HepG2 (cell line): ENCODE measurements at regions not wholly inside any gene's neighbourhood (a gene's known extent, or its start where the extent isn't known, plus 50 kb on each side); places are given as distances from the start of the nearest gene placed in this dataset.

Experiments used
- ATAC-seq: fragments of 200-7000 bp; cut with Tn5 transposase; 3 replicates; pipeline ENCODE4 v1.9.1; 2020; ENCODE audit warnings: mild to moderate bottlenecking, moderate library complexity
- BruUV-seq: library from RNA; stranded (reverse); fragments of 400-500 nt; replicated peaks from 2 replicates; lab custom pipeline; 2021; lab: Mats Ljungman, UMichigan
- CTCF ChIA-PET: fragments of 300-600 bp; formaldehyde crosslinking; extraction: SDS; loops from one replicate; lab custom pipeline; 2021; ENCODE audit warnings: low total read pairs, inconsistent platforms, low intra/inter-chr PET ratio; lab: Yijun Ruan, JAX
- POLR2A ChIA-PET: fragments of 350-600 bp; sonication (Branson Sonifier 250); formaldehyde crosslinking; loops from one replicate; lab custom pipeline; 2020; ENCODE audit warnings: antibody characterized with exemption, inconsistent platforms; lab: Yijun Ruan, JAX
- DNase-seq: peaks from one replicate; pipeline ENCODE4 v3.0.0-alpha.2; 2015; ENCODE audit warnings: low spot score
- FAIRE-seq: peaks from 3 replicates; lab custom pipeline; 2011; peaks lifted over from hg19 to GRCh38; lab: Jason Lieb, UNC
- H2AFZ ChIP-seq: one replicate; pipeline ENCODE4 v1.6.1; 2011; ENCODE audit warnings: low read length, inconsistent platforms
- H3K27ac ChIP-seq: fragments of 300-600 bp; 3 replicates; pipeline ENCODE4 v1.8.0; 2011; ENCODE audit warnings: mixed run types, mild to moderate bottlenecking, mixed read lengths, low read length, inconsistent platforms; ENCODE audit not compliant: insufficient read depth; ENCODE audit errors: extremely low read length
- H3K27me3 ChIP-seq, 2 experiments: fragments of 200-600 bp in 1 of 2; 2 replicates in 1 of 2; 3 replicates in 1 of 2; pipeline versions ENCODE4 v1.6.0 to v1.8.0; 2011; ENCODE audit warnings: low read length in 2 of 2, mild to moderate bottlenecking in 2 of 2, moderate library complexity in 2 of 2, inconsistent platforms in 1 of 2; ENCODE audit not compliant: insufficient read depth in 2 of 2, control insufficient read depth in 1 of 2
- H3K36me3 ChIP-seq, 2 experiments: fragments of 200-600 bp in 1 of 2; replicated peaks in 1 of 2; 2 replicates in 1 of 2; 3 replicates in 1 of 2; pipeline versions ENCODE4 v1.5.1 to v1.8.0; 2011; ENCODE audit warnings: low read length in 2 of 2, inconsistent platforms in 1 of 2; ENCODE audit not compliant: insufficient read depth in 2 of 2, control insufficient read depth in 1 of 2
- H3K4me1 ChIP-seq: 2 replicates; pipeline ENCODE4 v1.5.1; 2012; ENCODE audit warnings: low read length, inconsistent platforms; ENCODE audit not compliant: insufficient read depth
- H3K4me2 ChIP-seq: 2 replicates; pipeline ENCODE4 v1.6.0; 2011; ENCODE audit warnings: low read depth, low read length, inconsistent platforms
- H3K4me3 ChIP-seq, 3 experiments: fragments of 200-600 bp in 1 of 3; sonication (generic), shearing (Covaris generic) in 1 of 3; replicated peaks in 1 of 3; 2 replicates each; pipeline ENCODE4 v1.5.1; 2011 to 2016; ENCODE audit warnings: low read length in 3 of 3, inconsistent platforms in 2 of 3, low read depth in 2 of 3, mild to moderate bottlenecking in 2 of 3, control low read depth in 1 of 3, mixed read lengths in 1 of 3; ENCODE audit not compliant: insufficient read depth in 1 of 3
- H3K79me2 ChIP-seq: one replicate; pipeline ENCODE4 v1.6.1; 2011; ENCODE audit warnings: low read length, inconsistent platforms; ENCODE audit not compliant: insufficient read depth
- H3K9ac ChIP-seq: 2 replicates; pipeline ENCODE4 v1.6.0; 2011; ENCODE audit warnings: mild to moderate bottlenecking, low read depth, low read length, inconsistent platforms; ENCODE audit not compliant: insufficient read depth
- H3K9me3 ChIP-seq: 2 replicates; pipeline ENCODE4 v1.5.1; 2012; ENCODE audit warnings: mild to moderate bottlenecking, low read length
- H4K20me1 ChIP-seq: 2 replicates; pipeline ENCODE4 v1.6.0; 2011; ENCODE audit warnings: inconsistent platforms, mild to moderate bottlenecking, low read length, moderate library complexity; ENCODE audit not compliant: insufficient read depth
- HCFC1 ChIP-seq: fragments of 150-350 bp; IDR thresholded peaks from 2 replicates; pipeline ENCODE4 v1.6.1; 2014; ENCODE audit warnings: low read depth, low read length
- PRPF4 ChIP-seq: fragments of 200-400 bp; formaldehyde crosslinking; IDR thresholded peaks from 2 replicates; pipeline ENCODE4 v1.6.1; 2016; ENCODE audit warnings: low read length, low read depth; ENCODE audit not compliant: poor library complexity, severe bottlenecking
- RCOR2 ChIP-seq: IDR thresholded peaks from 2 replicates; pipeline ENCODE4 v1.6.1; 2016; ENCODE audit warnings: missing biosample characterization, missing genetic modification reagents
- RFX5 ChIP-seq: IDR thresholded peaks from 2 replicates; pipeline ENCODE4 v1.6.1; 2011; ENCODE audit warnings: low read depth, low read length, improper control_type of control experiment
- SOX13 ChIP-seq, 3 experiments: fragments of 450-650 bp in 1 of 3; sonication (generic) in 1 of 3; formaldehyde crosslinking in 1 of 3; IDR thresholded peaks in 2 of 3; conservative IDR thresholded peaks in 1 of 3; 2 replicates each; pipeline versions ENCODE4 v1.5.0 to v1.6.1; 2016 to 2020; ENCODE audit warnings: antibody characterized with exemption in 1 of 3, mild to moderate bottlenecking in 1 of 3, missing compliant biosample characterization in 1 of 3, missing genetic modification reagents in 1 of 3, moderate library complexity in 1 of 3
- SOX5 ChIP-seq: IDR thresholded peaks from 2 replicates; pipeline ENCODE4 v1.6.1; 2016; ENCODE audit warnings: borderline replicate concordance
- TBX2 ChIP-seq: sonication (generic); formaldehyde crosslinking; IDR thresholded peaks from 2 replicates; pipeline ENCODE4 v1.5.0; 2020; ENCODE audit warnings: missing genetic modification reagents, mild to moderate bottlenecking, borderline replicate concordance
- ZNF234 ChIP-seq: sonication (generic); formaldehyde crosslinking; conservative IDR thresholded peaks from 2 replicates; pipeline ENCODE4 v1.5.1; 2020; ENCODE audit warnings: mild to moderate bottlenecking, missing genetic modification reagents
- ZNF564 ChIP-seq: sonication (generic); formaldehyde crosslinking; IDR thresholded peaks from 2 replicates; pipeline ENCODE4 v1.8.1; 2023; ENCODE audit warnings: mild to moderate bottlenecking, missing genetic modification reagents
- WGBS: methylation state at CpG from one replicate; pipeline ENCODE4 v1.1.6; 2017; ENCODE audit warnings: low lambda C conversion rate; 5-methylcytosine and 5-hydroxymethylcytosine counted together
- in situ Hi-C: cut with HindIII; loops from 2 replicates; pipeline ENCODE4 v1.10.0; 2017; ENCODE audit warnings: low pct_unique_long_range_greater_than_20kb; ENCODE audit not compliant: extremely low pct_ligation_motif_present
- intact Hi-C: fragments of 100-400 bp; cut with micrococcal nuclease; formaldehyde crosslinking; loops from one replicate; pipeline ENCODE4 v1.10.0; 2022; ENCODE audit not compliant: unreplicated experiment
- TF ChIP-seq, protein P1 (sequence below): IDR thresholded peaks from 2 replicates; pipeline ENCODE4 v1.6.1; 2016; ENCODE audit warnings: low read depth, borderline replicate concordance
- TF ChIP-seq, protein P2 (sequence below): sonication (generic); formaldehyde crosslinking; IDR thresholded peaks from 2 replicates; pipeline ENCODE4 v1.4.0; 2020; ENCODE audit warnings: missing genetic modification reagents
- TF ChIP-seq, protein P3 (sequence below): IDR thresholded peaks from 2 replicates; pipeline ENCODE4 v1.6.1; 2018; ENCODE audit warnings: missing genetic modification reagents
- TF ChIP-seq, protein P4 (sequence below): sonication (generic); formaldehyde crosslinking; IDR thresholded peaks from 2 replicates; pipeline ENCODE4 v1.4.0; 2020; ENCODE audit warnings: mild to moderate bottlenecking, missing genetic modification reagents
- TF ChIP-seq, protein P5 (sequence below): sonication (generic); formaldehyde crosslinking; IDR thresholded peaks from 2 replicates; pipeline ENCODE4 v1.4.0; 2020; ENCODE audit warnings: missing genetic modification reagents
- TF ChIP-seq, protein P6 (sequence below): sonication (generic); formaldehyde crosslinking; IDR thresholded peaks from 2 replicates; pipeline ENCODE4 v1.4.0; 2020; ENCODE audit warnings: missing genetic modification reagents, borderline replicate concordance

DNA sequence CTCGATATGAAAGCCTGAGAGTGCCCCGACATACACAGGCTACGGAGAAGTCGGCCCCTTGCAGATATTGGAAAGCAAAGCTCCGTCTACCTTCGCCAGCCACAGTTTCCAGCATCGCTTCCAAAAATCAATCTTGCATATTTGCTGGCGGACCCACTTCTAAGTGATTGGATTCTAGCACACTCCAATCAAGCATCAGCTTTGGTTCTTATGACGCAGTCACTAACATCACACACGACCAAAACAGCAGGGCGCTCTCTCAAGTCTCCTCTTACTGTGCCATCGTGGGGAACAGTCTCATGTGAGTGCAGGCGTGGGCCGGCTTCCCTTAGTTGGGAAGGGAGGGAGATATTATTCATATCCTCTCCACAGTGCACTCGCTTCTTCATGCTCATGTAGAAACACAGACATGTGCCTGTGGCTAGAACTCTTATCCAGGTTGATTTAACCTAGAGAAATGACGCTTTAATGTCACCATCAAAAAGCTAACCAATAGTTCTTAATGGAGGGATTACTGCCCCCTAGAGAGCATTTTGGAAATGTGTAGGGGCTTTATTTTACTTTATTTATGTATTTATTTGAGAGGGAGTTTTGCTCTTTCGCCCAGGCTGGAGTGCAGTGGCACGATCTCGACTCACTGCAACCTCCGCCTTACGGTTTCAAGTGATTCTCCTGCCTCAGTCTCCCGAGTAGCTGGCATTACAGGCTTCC is 229.8 kb downstream of the SOD2 start:
- in situ Hi-C loops (no loop called here), intact Hi-C loops (no loop called here)
- ATAC-seq (no peak), FAIRE-seq (no peak), DNase-seq (no peak)
- no TSS peak for BruUV-seq
- Histone ChIP-seq H3K9ac (no peak overlapping the region), H3K27me3 (peaks cover 0 to 8% of the 10 kb centered on the region in 2 experiments; a peak in 3 of 5 replicates), H3K9me3 (no peaks in the 10 kb centered on the region), H3K4me3 (no peak overlapping the region), H3K27ac (no peak overlapping the region), H3K36me3 (no peaks in the 10 kb centered on the region), H3K4me2 (no peak overlapping the region), H2AFZ (no peak overlapping the region), H4K20me1 (no peaks in the 10 kb centered on the region), H3K79me2 (no peaks in the 10 kb centered on the region), H3K4me1 (no peaks in the 10 kb centered on the region)
- ChIA-PET CTCF (no interaction called here), POLR2A (no interaction called here)
- WGBS, result 60% methylated on average over 22 of the region's 22 CpGs
- TF ChIP-seq PRPF4 (no peak), SOX13 (IDR thresholded peaks at IDR 0.05) (no peak), SOX13 (CRISPR knock-in tag; conservative IDR thresholded peaks at IDR 0.05 in 1 of 2, IDR thresholded peaks at IDR 0.05 in 1 of 2) (no peak), HCFC1 (no peak), ZNF564 (no peak), SOX5 (CRISPR knock-in tag) (no peak), RCOR2 (CRISPR knock-in tag) (no peak), RFX5 (no peak), ZNF234 (CRISPR knock-in tag) (no peak), TBX2 (CRISPR knock-in tag) (no peak)
- TF ChIP-seq, protein P1, sequence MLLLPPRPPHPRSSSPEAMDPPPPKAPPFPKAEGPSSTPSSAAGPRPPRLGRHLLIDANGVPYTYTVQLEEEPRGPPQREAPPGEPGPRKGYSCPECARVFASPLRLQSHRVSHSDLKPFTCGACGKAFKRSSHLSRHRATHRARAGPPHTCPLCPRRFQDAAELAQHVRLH (CRISPR knock-in tag), result no peak
- TF ChIP-seq, protein P2, sequence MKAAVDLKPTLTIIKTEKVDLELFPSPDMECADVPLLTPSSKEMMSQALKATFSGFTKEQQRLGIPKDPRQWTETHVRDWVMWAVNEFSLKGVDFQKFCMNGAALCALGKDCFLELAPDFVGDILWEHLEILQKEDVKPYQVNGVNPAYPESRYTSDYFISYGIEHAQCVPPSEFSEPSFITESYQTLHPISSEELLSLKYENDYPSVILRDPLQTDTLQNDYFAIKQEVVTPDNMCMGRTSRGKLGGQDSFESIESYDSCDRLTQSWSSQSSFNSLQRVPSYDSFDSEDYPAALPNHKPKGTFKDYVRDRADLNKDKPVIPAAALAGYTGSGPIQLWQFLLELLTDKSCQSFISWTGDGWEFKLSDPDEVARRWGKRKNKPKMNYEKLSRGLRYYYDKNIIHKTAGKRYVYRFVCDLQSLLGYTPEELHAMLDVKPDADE (CRISPR knock-in tag), result no peak
- TF ChIP-seq, protein P3, sequence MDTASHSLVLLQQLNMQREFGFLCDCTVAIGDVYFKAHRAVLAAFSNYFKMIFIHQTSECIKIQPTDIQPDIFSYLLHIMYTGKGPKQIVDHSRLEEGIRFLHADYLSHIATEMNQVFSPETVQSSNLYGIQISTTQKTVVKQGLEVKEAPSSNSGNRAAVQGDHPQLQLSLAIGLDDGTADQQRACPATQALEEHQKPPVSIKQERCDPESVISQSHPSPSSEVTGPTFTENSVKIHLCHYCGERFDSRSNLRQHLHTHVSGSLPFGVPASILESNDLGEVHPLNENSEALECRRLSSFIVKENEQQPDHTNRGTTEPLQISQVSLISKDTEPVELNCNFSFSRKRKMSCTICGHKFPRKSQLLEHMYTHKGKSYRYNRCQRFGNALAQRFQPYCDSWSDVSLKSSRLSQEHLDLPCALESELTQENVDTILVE (CRISPR knock-in tag), result no peak
- TF ChIP-seq, protein P4, sequence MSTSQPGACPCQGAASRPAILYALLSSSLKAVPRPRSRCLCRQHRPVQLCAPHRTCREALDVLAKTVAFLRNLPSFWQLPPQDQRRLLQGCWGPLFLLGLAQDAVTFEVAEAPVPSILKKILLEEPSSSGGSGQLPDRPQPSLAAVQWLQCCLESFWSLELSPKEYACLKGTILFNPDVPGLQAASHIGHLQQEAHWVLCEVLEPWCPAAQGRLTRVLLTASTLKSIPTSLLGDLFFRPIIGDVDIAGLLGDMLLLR, result no peak
- TF ChIP-seq, protein P5, sequence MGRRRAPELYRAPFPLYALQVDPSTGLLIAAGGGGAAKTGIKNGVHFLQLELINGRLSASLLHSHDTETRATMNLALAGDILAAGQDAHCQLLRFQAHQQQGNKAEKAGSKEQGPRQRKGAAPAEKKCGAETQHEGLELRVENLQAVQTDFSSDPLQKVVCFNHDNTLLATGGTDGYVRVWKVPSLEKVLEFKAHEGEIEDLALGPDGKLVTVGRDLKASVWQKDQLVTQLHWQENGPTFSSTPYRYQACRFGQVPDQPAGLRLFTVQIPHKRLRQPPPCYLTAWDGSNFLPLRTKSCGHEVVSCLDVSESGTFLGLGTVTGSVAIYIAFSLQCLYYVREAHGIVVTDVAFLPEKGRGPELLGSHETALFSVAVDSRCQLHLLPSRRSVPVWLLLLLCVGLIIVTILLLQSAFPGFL, result no peak
- TF ChIP-seq, protein P6, sequence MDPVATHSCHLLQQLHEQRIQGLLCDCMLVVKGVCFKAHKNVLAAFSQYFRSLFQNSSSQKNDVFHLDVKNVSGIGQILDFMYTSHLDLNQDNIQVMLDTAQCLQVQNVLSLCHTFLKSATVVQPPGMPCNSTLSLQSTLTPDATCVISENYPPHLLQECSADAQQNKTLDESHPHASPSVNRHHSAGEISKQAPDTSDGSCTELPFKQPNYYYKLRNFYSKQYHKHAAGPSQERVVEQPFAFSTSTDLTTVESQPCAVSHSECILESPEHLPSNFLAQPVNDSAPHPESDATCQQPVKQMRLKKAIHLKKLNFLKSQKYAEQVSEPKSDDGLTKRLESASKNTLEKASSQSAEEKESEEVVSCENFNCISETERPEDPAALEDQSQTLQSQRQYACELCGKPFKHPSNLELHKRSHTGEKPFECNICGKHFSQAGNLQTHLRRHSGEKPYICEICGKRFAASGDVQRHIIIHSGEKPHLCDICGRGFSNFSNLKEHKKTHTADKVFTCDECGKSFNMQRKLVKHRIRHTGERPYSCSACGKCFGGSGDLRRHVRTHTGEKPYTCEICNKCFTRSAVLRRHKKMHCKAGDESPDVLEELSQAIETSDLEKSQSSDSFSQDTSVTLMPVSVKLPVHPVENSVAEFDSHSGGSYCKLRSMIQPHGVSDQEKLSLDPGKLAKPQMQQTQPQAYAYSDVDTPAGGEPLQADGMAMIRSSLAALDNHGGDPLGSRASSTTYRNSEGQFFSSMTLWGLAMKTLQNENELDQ (CRISPR knock-in tag), result no peak
